ENCODE measurements at regions not wholly inside any gene's neighbourhood (a gene's known extent, or its start where the extent isn't known, plus 50 kb on each side); places are given as distances from the start of the nearest gene placed in this dataset.

- in situ Hi-C loops (cut with HindIII; ENCODE audit: extremely low pct_ligation_motif_present, low pct_unique_long_range_greater_than_20kb), result no loop called here
- Histone ChIP-seq H4K20me1 (ENCODE audit: insufficient read depth, low read length) (no peaks in the 10 kb centered on the region), H2AFZ (ENCODE audit: low read length) (no peak overlapping the region), H3K36me3 (replicated peaks in 1 of 2; ENCODE audit: control insufficient read depth in 1 of 2, insufficient read depth in 2 of 2, low read length in 2 of 2) (no peaks in the 10 kb centered on the region), H3K9ac (ENCODE audit: insufficient read depth, low read depth, low read length) (no peak overlapping the region), H3K27ac (ENCODE audit: extremely low read length, insufficient read depth, low read length) (no peak overlapping the region), H3K9me3 (ENCODE audit: low read length) (no peaks in the 10 kb centered on the region), H3K79me2 (ENCODE audit: insufficient read depth, low read length) (no peaks in the 10 kb centered on the region), H3K4me2 (ENCODE audit: low read depth, low read length) (no peak overlapping the region), H3K27me3 (ENCODE audit: control insufficient read depth in 1 of 2, insufficient read depth in 2 of 2, low read length in 2 of 2) (peaks cover 3 to 29% of the 10 kb centered on the region in 2 experiments; a peak in 2 of 5 replicates), H3K4me1 (ENCODE audit: insufficient read depth, low read length) (no peaks in the 10 kb centered on the region), H3K4me3 (replicated peaks in 1 of 3; ENCODE audit: insufficient read depth in 1 of 3, low read depth in 2 of 3, low read length in 3 of 3) (no peak overlapping the region)
- TF ChIP-seq RBAK (CRISPR knock-in tag; IDR thresholded peaks at IDR 0.05), result peak; percentile 96
- no peak for TF ChIP-seq ZNF225 (CRISPR knock-in tag; IDR thresholded peaks at IDR 0.05)
- TF ChIP-seq SMAD9 (CRISPR knock-in tag; IDR thresholded peaks at IDR 0.05), result no peak
- DNase-seq (ENCODE audit: low spot score) (no peak), FAIRE-seq (no peak), ATAC-seq (no peak)
- ChIA-PET POLR2A (no interaction called here), CTCF (ENCODE audit: low intra/inter-chr PET ratio, low total read pairs) (interaction anchor here (1.0 kb wide), 1 partner anchor 283 kb away, joined by 3 read pairs; no protein-coding TSS in a partner anchor)
- BruUV-seq (replicated peaks), result no TSS peak
- 13% methylated on average over 3 of the region's 3 CpGs for WGBS (ENCODE audit: low lambda C conversion rate)
- intact Hi-C loops (cut with micrococcal nuclease; ENCODE audit: unreplicated experiment), result no loop called here
Measured at GRCh38 chr20:4070323-4071177, 55.2 kb upstream of the RNF24 start.

GRCh38 chr20:4069751-4070150, 54.4 kb upstream of the RNF24 start:
- no peak for FAIRE-seq
- DNase-seq (ENCODE audit: low spot score), result no peak
- no peaks in the 10 kb centered on the region for H3K79me2 ChIP-seq (ENCODE audit: insufficient read depth, low read length)
- H3K4me1 ChIP-seq (ENCODE audit: insufficient read depth, low read length), result peaks cover 2% of the 10 kb centered on the region
- no peak overlapping the region for H3K27ac ChIP-seq (ENCODE audit: extremely low read length, insufficient read depth, low read length)
- no peaks in the 10 kb centered on the region for H4K20me1 ChIP-seq (ENCODE audit: insufficient read depth, low read length)
- no peak for TF ChIP-seq SMARCE1 (IDR thresholded peaks at IDR 0.05; ENCODE audit: borderline replicate concordance)
- TF ChIP-seq ZNF75D (CRISPR knock-in tag; IDR thresholded peaks at IDR 0.05; ENCODE audit: borderline replicate concordance), result 0 out of 2 replicates have a peak, but pooled peaks have one; percentile 28
- no peak for TF ChIP-seq CBX5 (CRISPR knock-in tag; IDR thresholded peaks at IDR 0.05; ENCODE audit: borderline replicate concordance)
- CTCF ChIA-PET (ENCODE audit: low intra/inter-chr PET ratio, low total read pairs), result no interaction called here
- in situ Hi-C loops (cut with HindIII; ENCODE audit: extremely low pct_ligation_motif_present, low pct_unique_long_range_greater_than_20kb), result no loop called here
- no peak for ATAC-seq
- H3K4me2 ChIP-seq (ENCODE audit: low read depth, low read length), result no peak overlapping the region
- WGBS (ENCODE audit: low lambda C conversion rate), result 0% methylated on average over 2 of the region's 2 CpGs
- H2AFZ ChIP-seq (ENCODE audit: low read length), result no peak overlapping the region
- POLR2A ChIA-PET, result no interaction called here
- no peaks in the 10 kb centered on the region for H3K36me3 ChIP-seq (replicated peaks in 1 of 2; ENCODE audit: control insufficient read depth in 1 of 2, insufficient read depth in 2 of 2, low read length in 2 of 2)
- no peaks in the 10 kb centered on the region for H3K9me3 ChIP-seq (ENCODE audit: low read length)
- peaks cover 3 to 27% of the 10 kb centered on the region in 2 experiments; a peak in 2 of 5 replicates for H3K27me3 ChIP-seq (ENCODE audit: control insufficient read depth in 1 of 2, insufficient read depth in 2 of 2, low read length in 2 of 2)
- no peak overlapping the region for H3K9ac ChIP-seq (ENCODE audit: insufficient read depth, low read depth, low read length)
- intact Hi-C loops (cut with micrococcal nuclease; ENCODE audit: unreplicated experiment), result no loop called here
- no peak overlapping the region for H3K4me3 ChIP-seq (replicated peaks in 1 of 3; ENCODE audit: insufficient read depth in 1 of 3, low read depth in 2 of 3, low read length in 3 of 3)
- no TSS peak for BruUV-seq (replicated peaks)
